CD14-positive monocyte (primary cell): ENCODE measurements at regions not wholly inside any gene's neighbourhood (a gene's known extent, or its start where the extent isn't known, plus 50 kb on each side); places are given as distances from the start of the nearest gene placed in this dataset.

Experiments
- DNase-seq, 3 donors: peaks; one replicate each; pipeline ENCODE4 v3.0.0-alpha.2; 2011 to 2022
- H2AFZ ChIP-seq: 2 replicates; pipeline ENCODE4 v1.6.0; 2012; ENCODE audit warnings: mild to moderate bottlenecking, low read depth, low read length, inconsistent platforms; ENCODE audit not compliant: insufficient read depth, poor library complexity, severe bottlenecking
- H3K27ac ChIP-seq, 2 donors: 1 replicate in 1 of 2; 2 replicates in 1 of 2; pipeline ENCODE4 v1.5.1; 2012 to 2013; ENCODE audit warnings: low read length in 2 of 2, control low read depth in 1 of 2, inconsistent platforms in 1 of 2, low read depth in 1 of 2, mild to moderate bottlenecking in 1 of 2
- H3K27me3 ChIP-seq, 2 donors: one replicate each; pipeline versions ENCODE4 v1.6.0 to v1.6.1; 2011 to 2013; ENCODE audit warnings: low read length in 2 of 2; ENCODE audit not compliant: control insufficient read depth in 2 of 2, insufficient read depth in 2 of 2
- H3K36me3 ChIP-seq, 2 donors: replicated peaks in 1 of 2; 1 replicate in 1 of 2; 2 replicates in 1 of 2; pipeline versions ENCODE4 v1.5.1 to v1.6.1; 2012 to 2013; ENCODE audit warnings: low read length in 2 of 2, control low read depth in 1 of 2, inconsistent platforms in 1 of 2, mild to moderate bottlenecking in 1 of 2; ENCODE audit not compliant: insufficient read depth in 2 of 2, control insufficient read depth in 1 of 2
- H3K4me1 ChIP-seq, 2 donors: 1 replicate in 1 of 2; 2 replicates in 1 of 2; pipeline versions ENCODE4 v1.5.1 to v1.6.1; 2012 to 2013; ENCODE audit warnings: low read length in 2 of 2, control low read depth in 1 of 2, inconsistent platforms in 1 of 2, mild to moderate bottlenecking in 1 of 2, moderate library complexity in 1 of 2; ENCODE audit not compliant: insufficient read depth in 2 of 2, control insufficient read depth in 1 of 2
- H3K4me2 ChIP-seq: replicated peaks from 2 replicates; pipeline ENCODE3; 2012; ENCODE audit warnings: low read length, moderate library complexity, mild to moderate bottlenecking; ENCODE audit not compliant: poor library complexity, severe bottlenecking; ENCODE audit errors: extremely low read depth
- H3K4me3 ChIP-seq, 3 experiments: fragments of 200-600 bp in 1 of 3; sonication (generic) in 1 of 3; replicated peaks in 1 of 3; 1 replicate in 2 of 3; 2 replicates in 1 of 3; pipeline ENCODE4 v1.5.1; 2011 to 2013; ENCODE audit warnings: low read length in 3 of 3, mild to moderate bottlenecking in 3 of 3, control low read depth in 2 of 3, low read depth in 2 of 3, inconsistent platforms in 1 of 3, moderate library complexity in 1 of 3
- H3K79me2 ChIP-seq: 2 replicates; pipeline ENCODE4 v1.6.0; 2012; ENCODE audit warnings: mild to moderate bottlenecking, control low read depth, inconsistent platforms, low read length, moderate library complexity; ENCODE audit not compliant: insufficient read depth
- H3K9ac ChIP-seq: 2 replicates; pipeline ENCODE4 v1.6.0; 2017; ENCODE audit warnings: low read length, mild to moderate bottlenecking; ENCODE audit not compliant: insufficient read depth, poor library complexity, severe bottlenecking
- H3K9me3 ChIP-seq, 2 donors: replicated peaks in 1 of 2; 1 replicate in 1 of 2; 2 replicates in 1 of 2; pipeline versions ENCODE4 v1.5.1 to v1.6.1; 2012 to 2013; ENCODE audit warnings: low read length in 2 of 2, control low read depth in 1 of 2; ENCODE audit not compliant: control insufficient read depth in 1 of 2, insufficient read depth in 1 of 2
- H4K20me1 ChIP-seq: 2 replicates; pipeline ENCODE4 v1.6.0; 2012; ENCODE audit warnings: mild to moderate bottlenecking, low read length, control low read depth, moderate library complexity; ENCODE audit not compliant: insufficient read depth
- H3K27ac Mint-ChIP-seq, 7 donors: one replicate each; pipeline ENCODE4 v1.8.0; 2020; ENCODE audit warnings: mild to moderate bottlenecking in 7 of 7, mixed read lengths in 7 of 7, moderate library complexity in 6 of 7, inconsistent platforms in 2 of 7
- H3K27me3 Mint-ChIP-seq, 3 donors: one replicate each; pipeline ENCODE4 v1.8.0; 2021 to 2022; ENCODE audit warnings: low read depth in 3 of 3, mild to moderate bottlenecking in 3 of 3, mixed read lengths in 3 of 3, moderate library complexity in 3 of 3, inconsistent platforms in 1 of 3
- H3K36me3 Mint-ChIP-seq, 2 donors: one replicate each; pipeline ENCODE4 v1.8.0; 2020; ENCODE audit warnings: mixed read lengths in 2 of 2, inconsistent platforms in 1 of 2, mild to moderate bottlenecking in 1 of 2
- H3K4me1 Mint-ChIP-seq: one replicate; pipeline ENCODE4 v1.8.0; 2020; ENCODE audit warnings: mild to moderate bottlenecking, mixed read lengths
- H3K4me3 Mint-ChIP-seq, 2 donors: one replicate each; pipeline ENCODE4 v1.8.0; 2020; ENCODE audit warnings: mild to moderate bottlenecking in 2 of 2, mixed read lengths in 2 of 2, moderate library complexity in 1 of 2
- H3K9me3 Mint-ChIP-seq, 7 donors: one replicate each; pipeline ENCODE4 v1.8.0; 2020 to 2022; ENCODE audit warnings: mixed read lengths in 7 of 7, mild to moderate bottlenecking in 6 of 7, moderate library complexity in 6 of 7, inconsistent platforms in 2 of 7
- intact Hi-C, 2 donors: fragments of 100-400 bp; cut with micrococcal nuclease; formaldehyde crosslinking; loops; one replicate each; pipeline versions ENCODE4 v1.15.0 to v1.15.1; 2023
- TF ChIP-seq, protein P1 (sequence below): fragments of 200-600 bp; IDR thresholded peaks from one replicate; pipeline ENCODE4 v1.8.0; 2022; ENCODE audit warnings: antibody characterized with exemption, mild to moderate bottlenecking

DNA sequence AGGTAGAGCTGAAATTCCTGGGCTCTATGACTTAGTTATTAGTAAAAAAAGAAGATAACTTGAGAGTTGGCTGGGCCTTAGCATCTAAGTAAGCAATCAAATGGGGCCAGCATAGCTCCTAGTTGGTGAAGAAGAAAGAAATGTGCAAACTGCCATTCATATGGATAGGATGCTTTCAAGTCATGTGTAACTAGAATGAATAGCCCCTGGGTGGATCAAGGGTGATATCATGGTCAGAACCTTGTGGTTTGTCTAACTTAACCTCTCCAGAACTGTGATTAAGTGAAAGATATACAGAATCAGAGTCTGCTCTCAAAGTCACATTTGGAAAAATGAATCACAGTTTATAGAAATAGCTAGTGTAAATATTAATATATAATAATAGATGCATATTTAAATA lies 198.7 kb upstream of the DTNA start:
- Histone ChIP-seq H3K9ac (no peak overlapping the region), H3K27ac (no peak overlapping the region), H3K4me3 (no peak overlapping the region), H3K4me1 (no peaks in the 10 kb centered on the region), H3K4me2 (no peak overlapping the region), H4K20me1 (no peaks in the 10 kb centered on the region), H3K9me3 (peaks cover 6 to 12% of the 10 kb centered on the region in 2 donors), H3K36me3 (no peaks in the 10 kb centered on the region), H2AFZ (no peak overlapping the region), H3K79me2 (no peaks in the 10 kb centered on the region), H3K27me3 (peaks cover 0 to 2% of the 10 kb centered on the region in 2 donors)
- intact Hi-C loops, result no loop called here
- Mint-ChIP-seq H3K36me3 (no peaks in the 10 kb centered on the region), H3K9me3 (peaks cover 1 to 14% (median 8%) of the 10 kb centered on the region in 7 donors), H3K4me1 (no peaks in the 10 kb centered on the region), H3K4me3 (no peak overlapping the region), H3K27ac (no peak overlapping the region), H3K27me3 (peaks cover 0 to 2% (median 1%) of the 10 kb centered on the region in 3 donors)
- no peak for DNase-seq
- TF ChIP-seq, protein P1, sequence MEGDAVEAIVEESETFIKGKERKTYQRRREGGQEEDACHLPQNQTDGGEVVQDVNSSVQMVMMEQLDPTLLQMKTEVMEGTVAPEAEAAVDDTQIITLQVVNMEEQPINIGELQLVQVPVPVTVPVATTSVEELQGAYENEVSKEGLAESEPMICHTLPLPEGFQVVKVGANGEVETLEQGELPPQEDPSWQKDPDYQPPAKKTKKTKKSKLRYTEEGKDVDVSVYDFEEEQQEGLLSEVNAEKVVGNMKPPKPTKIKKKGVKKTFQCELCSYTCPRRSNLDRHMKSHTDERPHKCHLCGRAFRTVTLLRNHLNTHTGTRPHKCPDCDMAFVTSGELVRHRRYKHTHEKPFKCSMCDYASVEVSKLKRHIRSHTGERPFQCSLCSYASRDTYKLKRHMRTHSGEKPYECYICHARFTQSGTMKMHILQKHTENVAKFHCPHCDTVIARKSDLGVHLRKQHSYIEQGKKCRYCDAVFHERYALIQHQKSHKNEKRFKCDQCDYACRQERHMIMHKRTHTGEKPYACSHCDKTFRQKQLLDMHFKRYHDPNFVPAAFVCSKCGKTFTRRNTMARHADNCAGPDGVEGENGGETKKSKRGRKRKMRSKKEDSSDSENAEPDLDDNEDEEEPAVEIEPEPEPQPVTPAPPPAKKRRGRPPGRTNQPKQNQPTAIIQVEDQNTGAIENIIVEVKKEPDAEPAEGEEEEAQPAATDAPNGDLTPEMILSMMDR, result no peak

DNA sequence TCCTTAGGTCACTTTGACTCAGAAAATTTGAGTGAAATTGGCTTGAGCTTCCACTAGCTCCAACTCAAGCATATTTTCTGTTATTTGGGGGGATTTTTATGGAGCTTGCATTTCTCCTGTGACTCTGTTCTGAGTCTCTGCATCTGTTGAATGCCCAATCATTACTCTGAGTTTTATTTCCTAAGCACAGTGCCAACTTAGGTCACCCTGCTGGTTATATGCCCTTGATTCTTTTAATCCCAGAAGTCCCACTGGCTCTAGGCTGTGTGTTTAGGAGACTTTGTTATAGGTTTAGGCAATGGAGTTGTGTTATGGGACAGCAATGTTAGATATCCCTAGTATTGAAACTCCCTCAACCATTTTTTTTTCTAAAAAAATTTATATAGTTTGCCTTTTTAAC lies 198.2 kb upstream of the DTNA start:
- Histone ChIP-seq H3K4me2 (no peak overlapping the region), H3K36me3 (no peaks in the 10 kb centered on the region), H3K9me3 (peaks cover 8 to 16% of the 10 kb centered on the region in 2 donors), H3K27me3 (peaks cover 0 to 2% of the 10 kb centered on the region in 2 donors), H3K4me3 (no peak overlapping the region), H4K20me1 (no peaks in the 10 kb centered on the region), H2AFZ (no peak overlapping the region), H3K9ac (no peak overlapping the region), H3K79me2 (no peaks in the 10 kb centered on the region), H3K4me1 (no peaks in the 10 kb centered on the region), H3K27ac (no peak overlapping the region)
- peaks cover 2 to 19% (median 8%) of the 10 kb centered on the region in 7 donors for H3K9me3 Mint-ChIP-seq
- H3K27ac Mint-ChIP-seq, result no peak overlapping the region
- peaks cover 0 to 2% (median 1%) of the 10 kb centered on the region in 3 donors for H3K27me3 Mint-ChIP-seq
- no peak overlapping the region for H3K4me3 Mint-ChIP-seq
- TF ChIP-seq, protein P1, result no peak
- DNase-seq, result no peak
- H3K36me3 Mint-ChIP-seq, result no peaks in the 10 kb centered on the region
- intact Hi-C loops, result no loop called here
- H3K4me1 Mint-ChIP-seq, result no peaks in the 10 kb centered on the region
